ENCODE measurements at regions not wholly inside any gene's neighbourhood (a gene's known extent, or its start where the extent isn't known, plus 50 kb on each side); places are given as distances from the start of the nearest gene placed in this dataset.

DNA sequence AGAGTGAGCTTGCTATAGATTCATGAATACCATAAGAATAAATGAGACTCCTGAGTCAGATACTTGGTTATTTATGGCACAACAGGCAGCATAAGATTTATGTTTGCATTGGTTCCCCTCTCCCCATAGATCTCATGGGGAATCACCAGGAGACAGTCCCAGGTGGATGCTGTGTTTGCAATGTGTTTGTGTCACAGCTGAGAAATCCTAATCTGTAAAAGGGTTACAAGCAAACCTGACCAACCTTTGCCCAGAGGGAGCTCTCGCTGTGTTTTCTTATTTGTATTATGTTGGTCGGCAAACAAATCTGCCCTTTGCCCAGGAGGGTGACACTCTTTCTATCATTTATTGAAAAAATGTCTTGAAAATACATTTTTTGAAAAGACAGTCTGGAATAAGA is 236.2 kb downstream of the ZPLD1 start:
- Histone ChIP-seq H3K4me3 (no peak overlapping the region), H3K27me3 (no peaks in the 10 kb centered on the region), H3K4me1 (no peaks in the 10 kb centered on the region), H3K27ac (no peak overlapping the region), H3K9me3 (no peaks in the 10 kb centered on the region), H3K36me3 (no peaks in the 10 kb centered on the region)
- TF ChIP-seq, protein P1, sequence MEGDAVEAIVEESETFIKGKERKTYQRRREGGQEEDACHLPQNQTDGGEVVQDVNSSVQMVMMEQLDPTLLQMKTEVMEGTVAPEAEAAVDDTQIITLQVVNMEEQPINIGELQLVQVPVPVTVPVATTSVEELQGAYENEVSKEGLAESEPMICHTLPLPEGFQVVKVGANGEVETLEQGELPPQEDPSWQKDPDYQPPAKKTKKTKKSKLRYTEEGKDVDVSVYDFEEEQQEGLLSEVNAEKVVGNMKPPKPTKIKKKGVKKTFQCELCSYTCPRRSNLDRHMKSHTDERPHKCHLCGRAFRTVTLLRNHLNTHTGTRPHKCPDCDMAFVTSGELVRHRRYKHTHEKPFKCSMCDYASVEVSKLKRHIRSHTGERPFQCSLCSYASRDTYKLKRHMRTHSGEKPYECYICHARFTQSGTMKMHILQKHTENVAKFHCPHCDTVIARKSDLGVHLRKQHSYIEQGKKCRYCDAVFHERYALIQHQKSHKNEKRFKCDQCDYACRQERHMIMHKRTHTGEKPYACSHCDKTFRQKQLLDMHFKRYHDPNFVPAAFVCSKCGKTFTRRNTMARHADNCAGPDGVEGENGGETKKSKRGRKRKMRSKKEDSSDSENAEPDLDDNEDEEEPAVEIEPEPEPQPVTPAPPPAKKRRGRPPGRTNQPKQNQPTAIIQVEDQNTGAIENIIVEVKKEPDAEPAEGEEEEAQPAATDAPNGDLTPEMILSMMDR (IDR thresholded peaks at IDR 0.05) = no peak
- no peak for DNase-seq (ENCODE audit: low spot score in 2 of 2)
- intact Hi-C loops (cut with DNase I) = no loop called here

DNA sequence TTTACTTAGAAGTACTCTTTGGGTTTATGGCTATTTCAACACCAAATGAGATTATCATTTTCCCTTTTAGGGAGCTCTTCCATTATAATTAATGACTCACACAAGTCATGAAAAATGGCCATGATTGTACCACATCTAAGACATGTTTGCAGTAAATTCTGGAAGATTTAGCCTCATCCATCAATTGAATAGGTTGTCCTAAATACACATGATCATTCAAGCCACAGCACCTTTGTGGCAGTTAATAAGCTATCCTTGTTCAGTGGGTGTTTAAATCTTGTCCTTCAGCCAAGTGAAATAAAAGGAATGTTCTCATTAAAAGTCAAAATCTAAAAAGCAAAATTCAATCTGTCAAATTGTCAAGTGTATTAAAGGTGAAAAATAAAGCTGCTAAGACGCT is 237.5 kb downstream of the ZPLD1 start:
- intact Hi-C loops (cut with DNase I) = no loop called here
- Histone ChIP-seq H3K27me3 (no peaks in the 10 kb centered on the region), H3K4me1 (no peaks in the 10 kb centered on the region), H3K4me3 (no peak overlapping the region), H3K36me3 (no peaks in the 10 kb centered on the region), H3K9me3 (no peaks in the 10 kb centered on the region), H3K27ac (no peak overlapping the region)
- DNase-seq (ENCODE audit: low spot score in 2 of 2) = no peak
- TF ChIP-seq, protein P1 (IDR thresholded peaks at IDR 0.05) = no peak

DNA sequence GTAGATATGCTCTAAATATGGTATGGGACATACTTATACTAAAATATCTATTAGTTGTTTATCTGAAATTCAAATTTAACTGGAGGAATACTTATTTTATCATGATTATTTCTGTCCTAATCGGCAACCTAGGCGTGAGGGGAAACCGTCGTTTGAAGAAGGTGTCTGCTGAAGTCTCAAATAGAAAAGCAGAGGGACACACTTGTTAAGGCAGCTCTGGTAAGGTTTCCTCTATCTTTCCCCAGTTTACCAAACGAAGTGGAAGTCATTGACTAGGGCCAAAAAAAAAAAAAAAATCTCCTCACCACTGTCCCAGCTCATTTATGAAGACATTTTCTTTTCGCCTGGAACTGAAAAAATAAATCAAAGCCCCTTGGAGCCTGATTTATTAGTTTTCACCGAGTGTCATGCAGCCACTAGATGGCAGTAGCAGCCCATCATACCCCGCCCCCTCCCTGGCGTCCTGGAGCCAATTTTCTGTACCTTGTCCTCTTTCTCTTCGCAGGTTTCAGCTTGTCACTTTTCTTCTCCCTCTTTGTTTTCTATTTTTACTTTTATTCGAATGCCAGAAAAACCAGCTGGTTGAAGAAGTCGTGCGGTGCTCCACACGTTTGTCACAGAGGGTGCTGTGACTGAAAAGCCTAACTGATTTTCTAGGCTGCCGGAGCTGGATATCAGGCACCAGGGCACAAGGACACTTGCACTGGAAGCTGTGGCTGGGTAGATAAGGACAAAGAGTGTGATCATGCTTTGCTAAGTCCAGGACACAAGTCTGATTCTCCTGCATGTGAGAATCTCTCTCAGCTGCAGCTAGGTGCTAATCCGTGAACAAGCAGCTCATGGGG is 238.7 kb downstream of the ZPLD1 start:
- TF ChIP-seq, protein P1 (IDR thresholded peaks at IDR 0.05) = peak; percentile 27 to 77 (median 76)
- no peak overlapping the region for H3K27ac ChIP-seq
- no peaks in the 10 kb centered on the region for H3K27me3 ChIP-seq
- no peaks in the 10 kb centered on the region for H3K36me3 ChIP-seq
- H3K4me3 ChIP-seq = peak overlapping the region in 1 of 2 donors; percentile 16
- intact Hi-C loops (cut with DNase I) = no loop called here
- H3K4me1 ChIP-seq = no peaks in the 10 kb centered on the region
- H3K9me3 ChIP-seq = no peaks in the 10 kb centered on the region
- DNase-seq (ENCODE audit: low spot score in 2 of 2) = peak in 1 of 2 donors; percentile 64

DNA sequence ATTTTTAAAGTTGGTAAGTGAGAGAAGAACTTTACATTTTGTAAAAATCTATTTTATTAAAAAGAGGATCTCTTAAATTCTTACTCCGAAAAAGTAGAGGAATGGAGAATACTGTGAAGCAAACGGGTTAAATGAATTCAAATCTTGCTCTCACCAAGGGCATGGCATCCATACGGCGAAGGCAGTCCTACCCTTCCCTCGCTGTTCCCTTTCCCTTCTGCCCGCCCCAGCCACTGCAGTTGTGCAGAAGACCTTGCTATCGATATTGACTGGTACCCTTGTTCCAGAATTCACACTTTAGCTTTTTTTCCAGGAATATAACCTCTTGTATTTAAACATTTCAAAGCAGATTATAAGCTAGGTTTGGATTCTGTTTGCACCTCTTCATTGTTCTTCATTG is 239.5 kb downstream of the ZPLD1 start:
- TF ChIP-seq, protein P1 (IDR thresholded peaks at IDR 0.05) = no peak
- H3K4me1 ChIP-seq = no peaks in the 10 kb centered on the region
- DNase-seq (ENCODE audit: low spot score in 2 of 2) = no peak
- H3K27me3 ChIP-seq = no peaks in the 10 kb centered on the region
- H3K4me3 ChIP-seq = no peak overlapping the region
- no peaks in the 10 kb centered on the region for H3K9me3 ChIP-seq
- intact Hi-C loops (cut with DNase I) = no loop called here
- no peak overlapping the region for H3K27ac ChIP-seq
- no peaks in the 10 kb centered on the region for H3K36me3 ChIP-seq

GRCh38 chr3:102676424-102676823 is 241.6 kb downstream of the ZPLD1 start:
- no peaks in the 10 kb centered on the region for H3K4me1 ChIP-seq
- intact Hi-C loops (cut with DNase I) = no loop called here
- no peak overlapping the region for H3K4me3 ChIP-seq
- no peaks in the 10 kb centered on the region for H3K9me3 ChIP-seq
- TF ChIP-seq, protein P1 (IDR thresholded peaks at IDR 0.05) = no peak
- H3K27ac ChIP-seq = no peak overlapping the region
- no peaks in the 10 kb centered on the region for H3K27me3 ChIP-seq
- no peak for DNase-seq (ENCODE audit: low spot score in 2 of 2)
- no peaks in the 10 kb centered on the region for H3K36me3 ChIP-seq

Measured in ascending aorta (tissue), 2 donors.